Keratinocyte (primary cell): ENCODE measurements at regions not wholly inside any gene's neighbourhood (a gene's known extent, or its start where the extent isn't known, plus 50 kb on each side); places are given as distances from the start of the nearest gene placed in this dataset.

Experiments
- DNase-seq: peaks from one replicate; pipeline ENCODE4 v3.0.0-alpha.2; 2011; ENCODE audit warnings: low read depth, missing footprints, low spot score
- FAIRE-seq: peaks from 2 replicates; lab custom pipeline; 2011; peaks lifted over from hg19 to GRCh38; lab: Jason Lieb, UNC
- H2AFZ ChIP-seq: 2 replicates; pipeline ENCODE4 v1.6.0; 2012; ENCODE audit warnings: low read length, control low read depth, inconsistent platforms; ENCODE audit not compliant: control insufficient read depth
- H3K27ac ChIP-seq: 2 replicates; pipeline ENCODE4 v1.5.1; 2011; ENCODE audit warnings: low read length; ENCODE audit not compliant: control insufficient read depth, insufficient read depth
- H3K27me3 ChIP-seq: 3 replicates; pipeline ENCODE4 v1.6.0; 2011; ENCODE audit warnings: low read length; ENCODE audit not compliant: control insufficient read depth, insufficient read depth; ENCODE audit errors: extremely low read depth
- H3K36me3 ChIP-seq, 2 experiments: 2 replicates in 1 of 2; 3 replicates in 1 of 2; pipeline ENCODE4 v1.5.1; 2011; ENCODE audit warnings: low read length in 2 of 2, mild to moderate bottlenecking in 1 of 2; ENCODE audit not compliant: control insufficient read depth in 2 of 2, insufficient read depth in 2 of 2; ENCODE audit errors: extremely low read depth in 1 of 2
- H3K4me1 ChIP-seq: 3 replicates; pipeline ENCODE4 v1.5.1; 2011; ENCODE audit warnings: low read length; ENCODE audit not compliant: control insufficient read depth, insufficient read depth; ENCODE audit errors: extremely low read depth
- H3K4me2 ChIP-seq: 3 replicates; pipeline ENCODE4 v1.6.0; 2011; ENCODE audit warnings: low read depth, low read length; ENCODE audit not compliant: control insufficient read depth, insufficient read depth; ENCODE audit errors: extremely low read depth
- H3K4me3 ChIP-seq, 3 experiments: fragments of 200-600 bp in 1 of 3; sonication (generic) in 1 of 3; 2 replicates in 2 of 3; 3 replicates in 1 of 3; pipeline ENCODE4 v1.5.1; 2011 to 2016; ENCODE audit warnings: low read length in 3 of 3, mild to moderate bottlenecking in 3 of 3, control low read depth in 2 of 3, inconsistent platforms in 1 of 3, low read depth in 1 of 3, mixed read lengths in 1 of 3, mixed run types in 1 of 3, moderate library complexity in 1 of 3; ENCODE audit not compliant: control insufficient read depth in 2 of 3, insufficient read depth in 2 of 3; ENCODE audit errors: extremely low read depth in 1 of 3
- H3K79me2 ChIP-seq: 2 replicates; pipeline ENCODE4 v1.6.0; 2012; ENCODE audit warnings: low read length; ENCODE audit not compliant: control insufficient read depth, insufficient read depth
- H3K9ac ChIP-seq: 3 replicates; pipeline ENCODE4 v1.6.0; 2011; ENCODE audit warnings: low read length; ENCODE audit not compliant: control insufficient read depth, insufficient read depth; ENCODE audit errors: extremely low read depth
- H3K9me1 ChIP-seq: 3 replicates; pipeline ENCODE4 v1.6.0; 2011; ENCODE audit warnings: low read length; ENCODE audit not compliant: control insufficient read depth, insufficient read depth; ENCODE audit errors: extremely low read depth
- H3K9me3 ChIP-seq: 2 replicates; pipeline ENCODE4 v1.5.1; 2012; ENCODE audit warnings: low read depth, low read length; ENCODE audit not compliant: control insufficient read depth
- H4K20me1 ChIP-seq: 3 replicates; pipeline ENCODE4 v1.6.0; 2011; ENCODE audit warnings: low read length; ENCODE audit not compliant: control insufficient read depth, insufficient read depth; ENCODE audit errors: extremely low read depth
- EZH2 ChIP-seq: IDR thresholded peaks from one replicate; pipeline ENCODE4 v1.6.1; 2012; ENCODE audit warnings: inconsistent platforms, mild to moderate bottlenecking, low read length, moderate library complexity
- dilution Hi-C: fragments of 300-500 bp; cut with MboI; formaldehyde crosslinking; loops from one replicate; pipeline ENCODE4 v1.7.0; 2020; ENCODE audit warnings: low sequenced_read_pairs; ENCODE audit not compliant: extremely low pct_ligation_motif_present
- TF ChIP-seq, protein P1 (sequence below), 3 experiments: IDR thresholded peaks in 1 of 3; conservative IDR thresholded peaks in 1 of 3; optimal IDR thresholded peaks in 1 of 3; 2 replicates in 2 of 3; 3 replicates in 1 of 3; pipeline versions ENCODE3 to v1.5.1; 2011; ENCODE audit warnings: low read length in 3 of 3, mild to moderate bottlenecking in 3 of 3, moderate library complexity in 2 of 3, control low read depth in 1 of 3, inconsistent platforms in 1 of 3; ENCODE audit not compliant: insufficient read depth in 2 of 3; ENCODE audit errors: extremely low read depth in 1 of 3

DNA sequence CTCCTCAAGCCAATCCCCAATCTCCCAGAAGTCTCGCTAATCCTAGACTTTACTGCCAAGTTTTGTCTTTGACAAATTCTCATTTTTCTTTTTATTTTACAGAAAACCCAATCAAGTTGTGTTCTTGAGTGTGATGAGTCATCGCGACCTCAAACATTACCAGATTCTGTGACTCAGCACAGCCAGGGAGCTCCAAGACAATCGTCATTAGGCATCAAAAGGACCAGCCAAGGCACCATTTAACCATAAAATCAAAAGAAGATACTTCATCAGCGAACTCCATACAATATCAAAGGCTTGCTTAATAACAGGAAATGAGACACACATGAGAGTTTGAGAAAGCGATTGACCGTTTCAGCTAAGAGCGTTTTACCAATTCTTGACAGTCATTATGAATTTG lies 146.2 kb upstream of the AGAP1 start:
- no peaks in the 10 kb centered on the region for H3K79me2 ChIP-seq
- H3K4me2 ChIP-seq, result no peak overlapping the region
- H3K4me3 ChIP-seq, result no peak overlapping the region
- no peaks in the 10 kb centered on the region for H4K20me1 ChIP-seq
- H3K4me1 ChIP-seq, result no peaks in the 10 kb centered on the region
- TF ChIP-seq, protein P1, sequence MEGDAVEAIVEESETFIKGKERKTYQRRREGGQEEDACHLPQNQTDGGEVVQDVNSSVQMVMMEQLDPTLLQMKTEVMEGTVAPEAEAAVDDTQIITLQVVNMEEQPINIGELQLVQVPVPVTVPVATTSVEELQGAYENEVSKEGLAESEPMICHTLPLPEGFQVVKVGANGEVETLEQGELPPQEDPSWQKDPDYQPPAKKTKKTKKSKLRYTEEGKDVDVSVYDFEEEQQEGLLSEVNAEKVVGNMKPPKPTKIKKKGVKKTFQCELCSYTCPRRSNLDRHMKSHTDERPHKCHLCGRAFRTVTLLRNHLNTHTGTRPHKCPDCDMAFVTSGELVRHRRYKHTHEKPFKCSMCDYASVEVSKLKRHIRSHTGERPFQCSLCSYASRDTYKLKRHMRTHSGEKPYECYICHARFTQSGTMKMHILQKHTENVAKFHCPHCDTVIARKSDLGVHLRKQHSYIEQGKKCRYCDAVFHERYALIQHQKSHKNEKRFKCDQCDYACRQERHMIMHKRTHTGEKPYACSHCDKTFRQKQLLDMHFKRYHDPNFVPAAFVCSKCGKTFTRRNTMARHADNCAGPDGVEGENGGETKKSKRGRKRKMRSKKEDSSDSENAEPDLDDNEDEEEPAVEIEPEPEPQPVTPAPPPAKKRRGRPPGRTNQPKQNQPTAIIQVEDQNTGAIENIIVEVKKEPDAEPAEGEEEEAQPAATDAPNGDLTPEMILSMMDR (optimal IDR thresholded peaks at IDR 0.05 in 1 of 3, IDR thresholded peaks at IDR 0.05 in 1 of 3, conservative IDR thresholded peaks at IDR 0.05 in 1 of 3; ENCODE audit: extremely low read depth in 1 of 3, insufficient read depth in 2 of 3, low read length in 3 of 3), result no peak
- TF ChIP-seq EZH2, result no peak
- peaks cover 12% of the 10 kb centered on the region for H3K27me3 ChIP-seq
- H3K9me1 ChIP-seq, result no peaks in the 10 kb centered on the region
- H3K36me3 ChIP-seq, result no peaks in the 10 kb centered on the region
- dilution Hi-C loops, result no loop called here
- no peak overlapping the region for H3K27ac ChIP-seq
- no peak overlapping the region for H2AFZ ChIP-seq
- H3K9me3 ChIP-seq, result no peaks in the 10 kb centered on the region
- FAIRE-seq (no peak), DNase-seq (no peak)
- no peak overlapping the region for H3K9ac ChIP-seq

DNA sequence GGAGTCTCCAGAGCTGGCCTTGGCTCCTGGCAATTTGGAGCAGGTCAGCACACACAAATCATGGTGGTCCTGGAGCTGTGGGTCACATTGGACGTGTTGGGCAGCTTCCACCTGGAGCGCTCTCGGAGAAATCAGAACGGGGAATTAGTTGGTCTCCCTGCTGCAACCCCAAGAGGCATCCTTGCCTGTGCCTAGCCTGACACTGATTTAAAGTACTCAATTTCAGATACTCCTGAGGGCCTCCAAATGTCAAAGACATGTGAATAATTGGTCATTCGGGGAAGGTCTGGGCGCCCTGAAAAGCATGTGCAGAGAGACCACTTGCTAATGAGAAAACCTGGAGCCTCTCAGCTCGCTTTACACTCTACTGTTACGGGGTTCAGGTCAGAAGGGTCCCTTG lies 145.5 kb upstream of the AGAP1 start:
- Histone ChIP-seq H3K4me2 (no peak overlapping the region), H3K9me1 (no peaks in the 10 kb centered on the region), H3K4me3 (no peak overlapping the region), H3K27ac (no peak overlapping the region), H3K36me3 (no peaks in the 10 kb centered on the region), H2AFZ (no peak overlapping the region), H3K27me3 (peaks cover 11% of the 10 kb centered on the region), H3K9ac (no peak overlapping the region), H4K20me1 (no peaks in the 10 kb centered on the region), H3K79me2 (no peaks in the 10 kb centered on the region), H3K4me1 (no peaks in the 10 kb centered on the region), H3K9me3 (no peaks in the 10 kb centered on the region)
- dilution Hi-C loops, result no loop called here
- FAIRE-seq, result no peak
- no peak for DNase-seq
- TF ChIP-seq, protein P1 (optimal IDR thresholded peaks at IDR 0.05 in 1 of 3, IDR thresholded peaks at IDR 0.05 in 1 of 3, conservative IDR thresholded peaks at IDR 0.05 in 1 of 3; ENCODE audit: extremely low read depth in 1 of 3, insufficient read depth in 2 of 3, low read length in 3 of 3), result no peak
- TF ChIP-seq EZH2, result no peak
